Neural progenitor cell (in vitro differentiated cells): ENCODE measurements at regions not wholly inside any gene's neighbourhood (a gene's known extent, or its start where the extent isn't known, plus 50 kb on each side); places are given as distances from the start of the nearest gene placed in this dataset.

Experiments
- DNase-seq: peaks from one replicate; pipeline ENCODE4 v3.0.0-alpha.2; 2016; ENCODE audit warnings: low spot score
- H2AFZ ChIP-seq: fragments of 200-600 bp; sonication (generic); replicated peaks from 2 replicates; pipeline ENCODE4 v1.6.1; 2016; ENCODE audit warnings: antibody characterized with exemption
- H3F3A ChIP-seq: fragments of 200-600 bp; sonication (generic); 2 replicates; pipeline ENCODE4 v1.6.1; 2016; ENCODE audit warnings: antibody characterized with exemption, low read depth
- H3K27ac ChIP-seq: fragments of 200-600 bp; sonication (generic); 2 replicates; pipeline ENCODE4 v1.5.1; 2016; ENCODE audit warnings: mild to moderate bottlenecking
- H3K27me3 ChIP-seq: fragments of 200-600 bp; sonication (generic); 2 replicates; pipeline ENCODE4 v1.6.1; 2016; ENCODE audit warnings: mild to moderate bottlenecking, moderate library complexity
- H3K36me3 ChIP-seq: fragments of 200-600 bp; sonication (generic); 2 replicates; pipeline ENCODE4 v1.5.1; 2016
- H3K4me1 ChIP-seq: fragments of 200-600 bp; sonication (generic); 2 replicates; pipeline ENCODE4 v1.6.1; 2016; ENCODE audit warnings: mixed run types
- H3K4me2 ChIP-seq: fragments of 200-600 bp; sonication (generic); 2 replicates; pipeline ENCODE4 v1.6.1; 2016
- H3K4me3 ChIP-seq: fragments of 200-600 bp; sonication (generic); 2 replicates; pipeline ENCODE4 v1.5.1; 2016
- H3K79me2 ChIP-seq: fragments of 200-600 bp; sonication (generic); 2 replicates; pipeline ENCODE4 v1.6.1; 2016; ENCODE audit warnings: low read depth
- H3K9ac ChIP-seq: fragments of 200-600 bp; sonication (generic); 2 replicates; pipeline ENCODE4 v1.6.1; 2016
- H3K9me3 ChIP-seq: fragments of 200-600 bp; sonication (generic); 2 replicates; pipeline ENCODE4 v1.5.1; 2016; ENCODE audit warnings: low read depth
- H4K20me1 ChIP-seq: fragments of 200-600 bp; sonication (generic); 2 replicates; pipeline ENCODE4 v1.6.1; 2016; ENCODE audit warnings: low read depth
- H3K27ac Mint-ChIP-seq: 3 replicates; pipeline ENCODE4 v1.8.0; 2021; ENCODE audit warnings: mixed read lengths
- H3K27me3 Mint-ChIP-seq: 2 replicates; pipeline ENCODE4 v1.8.0; 2022; ENCODE audit warnings: low read depth, mild to moderate bottlenecking, inconsistent platforms, moderate library complexity, mixed read lengths; ENCODE audit not compliant: insufficient read depth
- H3K36me3 Mint-ChIP-seq: 3 replicates; pipeline ENCODE4 v1.8.0; 2021; ENCODE audit warnings: mixed read lengths
- H3K4me1 Mint-ChIP-seq: 3 replicates; pipeline ENCODE4 v1.8.0; 2021; ENCODE audit warnings: mixed read lengths
- H3K4me3 Mint-ChIP-seq: 3 replicates; pipeline ENCODE4 v1.8.0; 2021; ENCODE audit warnings: mild to moderate bottlenecking, moderate library complexity, mixed read lengths
- H3K9me3 Mint-ChIP-seq: 3 replicates; pipeline ENCODE4 v1.8.0; 2020; ENCODE audit warnings: mixed read lengths
- CTCF ChIP-seq: fragments of 200-600 bp; sonication (generic); IDR thresholded peaks from 2 replicates; pipeline ENCODE4 v1.5.1; 2017; ENCODE audit warnings: antibody characterized with exemption, mild to moderate bottlenecking
- EZH2 ChIP-seq: fragments of 200-600 bp; sonication (generic); IDR thresholded peaks from 2 replicates; pipeline ENCODE4 v1.6.1; 2017; ENCODE audit warnings: antibody characterized with exemption, mild to moderate bottlenecking, moderate library complexity
- EZH2phosphoT487 ChIP-seq: fragments of 200-600 bp; sonication (generic); IDR thresholded peaks from 2 replicates; pipeline ENCODE4 v1.6.1; 2017; ENCODE audit warnings: antibody characterized with exemption

- Histone ChIP-seq H3K79me2 (no peaks in the 10 kb centered on the region), H3K9ac (no peak overlapping the region), H3F3A (no peaks in the 10 kb centered on the region), H2AFZ (no peak overlapping the region), H3K36me3 (no peaks in the 10 kb centered on the region), H3K4me3 (no peak overlapping the region), H3K4me2 (no peak overlapping the region), H3K4me1 (no peaks in the 10 kb centered on the region), H4K20me1 (no peaks in the 10 kb centered on the region), H3K27ac (no peak overlapping the region), H3K27me3 (no peaks in the 10 kb centered on the region), H3K9me3 (no peaks in the 10 kb centered on the region)
- TF ChIP-seq CTCF (no peak), EZH2 (no peak), EZH2phosphoT487 (no peak)
- H3K9me3 Mint-ChIP-seq, result no peaks in the 10 kb centered on the region
- no peak overlapping the region for H3K27ac Mint-ChIP-seq
- H3K4me3 Mint-ChIP-seq, result no peak overlapping the region
- no peaks in the 10 kb centered on the region for H3K4me1 Mint-ChIP-seq
- H3K27me3 Mint-ChIP-seq, result peaks cover 2% of the 10 kb centered on the region
- DNase-seq, result no peak
- H3K36me3 Mint-ChIP-seq, result no peaks in the 10 kb centered on the region
Measured at GRCh38 chr7:118609207-118609606, 384.7 kb downstream of the ANKRD7 start.

GRCh38 chr7:118615681-118616080 lies 391.2 kb downstream of the ANKRD7 start:
- no peaks in the 10 kb centered on the region for H3K27me3 ChIP-seq
- no peaks in the 10 kb centered on the region for H3F3A ChIP-seq
- H3K27ac Mint-ChIP-seq, result no peak overlapping the region
- no peaks in the 10 kb centered on the region for H3K9me3 ChIP-seq
- H3K36me3 ChIP-seq, result no peaks in the 10 kb centered on the region
- peaks cover 3% of the 10 kb centered on the region for H3K4me1 ChIP-seq
- TF ChIP-seq EZH2 (no peak), CTCF (no peak), EZH2phosphoT487 (no peak)
- no peaks in the 10 kb centered on the region for H4K20me1 ChIP-seq
- H3K4me1 Mint-ChIP-seq, result peaks cover 5% of the 10 kb centered on the region
- DNase-seq, result peak; percentile 8
- H3K4me2 ChIP-seq, result no peak overlapping the region
- H3K27me3 Mint-ChIP-seq, result peaks cover 5% of the 10 kb centered on the region
- H3K9ac ChIP-seq, result no peak overlapping the region
- H3K9me3 Mint-ChIP-seq, result no peaks in the 10 kb centered on the region
- no peak overlapping the region for H2AFZ ChIP-seq
- no peak overlapping the region for H3K4me3 ChIP-seq
- H3K27ac ChIP-seq, result no peak overlapping the region
- H3K36me3 Mint-ChIP-seq, result no peaks in the 10 kb centered on the region
- H3K4me3 Mint-ChIP-seq, result no peak overlapping the region
- no peaks in the 10 kb centered on the region for H3K79me2 ChIP-seq

GRCh38 chr7:118621810-118622360 lies 397.4 kb downstream of the ANKRD7 start:
- no peak overlapping the region for H2AFZ ChIP-seq

More at GRCh38 chr7:118621810-118622360, 397.4 kb downstream of the ANKRD7 start:
- no peaks in the 10 kb centered on the region for H4K20me1 ChIP-seq
- H3F3A ChIP-seq, result no peaks in the 10 kb centered on the region
- H3K79me2 ChIP-seq, result no peaks in the 10 kb centered on the region
- Mint-ChIP-seq H3K4me1 (no peaks in the 10 kb centered on the region), H3K4me3 (no peak overlapping the region), H3K27ac (no peak overlapping the region), H3K9me3 (peaks cover 2% of the 10 kb centered on the region), H3K36me3 (no peaks in the 10 kb centered on the region), H3K27me3 (no peaks in the 10 kb centered on the region)
- no peaks in the 10 kb centered on the region for H3K36me3 ChIP-seq
- H3K4me1 ChIP-seq, result no peaks in the 10 kb centered on the region
- no peak overlapping the region for H3K9ac ChIP-seq
- no peaks in the 10 kb centered on the region for H3K9me3 ChIP-seq
- H3K4me3 ChIP-seq, result no peak overlapping the region
- no peaks in the 10 kb centered on the region for H3K27me3 ChIP-seq
- no peak overlapping the region for H3K27ac ChIP-seq
- no peak for DNase-seq
- TF ChIP-seq CTCF, result no peak
- no peak for TF ChIP-seq EZH2
- TF ChIP-seq EZH2phosphoT487, result no peak
- no peak overlapping the region for H3K4me2 ChIP-seq
